ENCODE measurements at regions not wholly inside any gene's neighbourhood (a gene's known extent, or its start where the extent isn't known, plus 50 kb on each side); places are given as distances from the start of the nearest gene placed in this dataset.

DNA sequence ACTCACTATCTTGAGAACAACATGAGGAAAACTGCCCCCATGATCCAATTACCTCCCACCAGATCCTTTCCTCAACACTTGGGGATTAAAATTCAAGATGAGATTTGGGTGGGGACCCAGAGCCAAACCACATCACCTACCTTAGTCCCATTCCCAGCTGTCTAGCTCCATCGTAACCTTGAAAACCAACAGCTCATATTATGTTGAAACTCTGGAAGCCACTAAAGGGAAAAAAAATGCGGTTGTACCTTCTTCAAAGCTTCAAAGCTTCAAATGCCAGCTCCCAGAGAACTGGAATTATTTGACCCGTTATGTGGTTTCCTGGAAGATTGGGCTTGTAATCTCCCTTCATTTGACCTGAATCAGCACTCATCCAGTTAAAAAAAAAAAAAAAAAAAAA is 223.1 kb upstream of the GPC6 start:
- 76 to 86% methylated on average over 3 of the region's 3 CpGs for WGBS, 2 donors
- Histone ChIP-seq H3K36me3 (ENCODE audit: control insufficient read depth in 4 of 4, insufficient read depth in 4 of 4, low read length in 4 of 4) (no peaks in the 10 kb centered on the region), H3K4me3 (no peak overlapping the region), H3K4me1 (ENCODE audit: control insufficient read depth in 5 of 5, insufficient read depth in 5 of 5, low read length in 5 of 5) (no peaks in the 10 kb centered on the region), H3K9ac (ENCODE audit: insufficient read depth in 1 of 2, low read length in 2 of 2) (no peak overlapping the region), H3K27me3 (ENCODE audit: control insufficient read depth in 3 of 3, insufficient read depth in 3 of 3, low read length in 2 of 3) (no peaks in the 10 kb centered on the region), H3K9me3 (ENCODE audit: control insufficient read depth in 4 of 4, insufficient read depth in 3 of 4, low read length in 3 of 4) (peaks cover 0 to 8% (median 2%) of the 10 kb centered on the region in 4 donors), H3K27ac (ENCODE audit: low read depth in 1 of 2, low read length in 1 of 2) (no peak overlapping the region)
- ATAC-seq (ENCODE audit: insufficient read depth, low FRiP score) (no peak), DNase-seq (no peak)
- TF ChIP-seq CTCF (IDR thresholded peaks at IDR 0.05; ENCODE audit: control extremely low read depth, extremely low read depth) = no peak

GRCh38 chr13:93004919-93005318 is 221.7 kb upstream of the GPC6 start:
- Histone ChIP-seq H3K9ac (ENCODE audit: insufficient read depth in 1 of 2, low read length in 2 of 2) (no peak overlapping the region), H3K36me3 (ENCODE audit: control insufficient read depth in 4 of 4, insufficient read depth in 4 of 4, low read length in 4 of 4) (no peaks in the 10 kb centered on the region), H3K27ac (ENCODE audit: low read depth in 1 of 2, low read length in 1 of 2) (no peak overlapping the region), H3K9me3 (ENCODE audit: control insufficient read depth in 4 of 4, insufficient read depth in 3 of 4, low read length in 3 of 4) (peaks cover 0 to 5% (median 2%) of the 10 kb centered on the region in 4 donors), H3K27me3 (ENCODE audit: control insufficient read depth in 3 of 3, insufficient read depth in 3 of 3, low read length in 2 of 3) (no peaks in the 10 kb centered on the region), H3K4me3 (no peak overlapping the region), H3K4me1 (ENCODE audit: control insufficient read depth in 5 of 5, insufficient read depth in 5 of 5, low read length in 5 of 5) (no peaks in the 10 kb centered on the region)
- no peak for DNase-seq
- no peak for TF ChIP-seq CTCF (IDR thresholded peaks at IDR 0.05; ENCODE audit: control extremely low read depth, extremely low read depth)
- ATAC-seq (ENCODE audit: insufficient read depth, low FRiP score) = no peak

- DNase-seq (no peak), ATAC-seq (ENCODE audit: insufficient read depth, low FRiP score) (no peak)
- no peaks in the 10 kb centered on the region for H3K4me1 ChIP-seq (ENCODE audit: control insufficient read depth in 5 of 5, insufficient read depth in 5 of 5, low read length in 5 of 5)
- no peaks in the 10 kb centered on the region for H3K36me3 ChIP-seq (ENCODE audit: control insufficient read depth in 4 of 4, insufficient read depth in 4 of 4, low read length in 4 of 4)
- no peaks in the 10 kb centered on the region for H3K27me3 ChIP-seq (ENCODE audit: control insufficient read depth in 3 of 3, insufficient read depth in 3 of 3, low read length in 2 of 3)
- no peak overlapping the region for H3K4me3 ChIP-seq
- peaks cover 0 to 5% (median 2%) of the 10 kb centered on the region in 4 donors for H3K9me3 ChIP-seq (ENCODE audit: control insufficient read depth in 4 of 4, insufficient read depth in 3 of 4, low read length in 3 of 4)
- no peak overlapping the region for H3K9ac ChIP-seq (ENCODE audit: insufficient read depth in 1 of 2, low read length in 2 of 2)
- TF ChIP-seq CTCF (IDR thresholded peaks at IDR 0.05; ENCODE audit: control extremely low read depth, extremely low read depth) = no peak
- H3K27ac ChIP-seq (ENCODE audit: low read depth in 1 of 2, low read length in 1 of 2) = no peak overlapping the region
Observed at GRCh38 chr13:93007928-93008327, 218.7 kb upstream of the GPC6 start.

- no peak overlapping the region for H3K9ac ChIP-seq (ENCODE audit: insufficient read depth in 1 of 2, low read length in 2 of 2)
- ATAC-seq (ENCODE audit: insufficient read depth, low FRiP score) (no peak), DNase-seq (no peak)
- no peaks in the 10 kb centered on the region for H3K4me1 ChIP-seq (ENCODE audit: control insufficient read depth in 5 of 5, insufficient read depth in 5 of 5, low read length in 5 of 5)
- 67 to 90% methylated on average over 1 of the region's 1 CpG for WGBS, 2 donors
- H3K9me3 ChIP-seq (ENCODE audit: control insufficient read depth in 4 of 4, insufficient read depth in 3 of 4, low read length in 3 of 4) = peaks cover 0 to 5% (median 2%) of the 10 kb centered on the region in 4 donors
- no peaks in the 10 kb centered on the region for H3K27me3 ChIP-seq (ENCODE audit: control insufficient read depth in 3 of 3, insufficient read depth in 3 of 3, low read length in 2 of 3)
- no peak overlapping the region for H3K27ac ChIP-seq (ENCODE audit: low read depth in 1 of 2, low read length in 1 of 2)
- H3K36me3 ChIP-seq (ENCODE audit: control insufficient read depth in 4 of 4, insufficient read depth in 4 of 4, low read length in 4 of 4) = no peaks in the 10 kb centered on the region
- TF ChIP-seq CTCF (IDR thresholded peaks at IDR 0.05; ENCODE audit: control extremely low read depth, extremely low read depth) = no peak
- H3K4me3 ChIP-seq = no peak overlapping the region
Observed at GRCh38 chr13:93017493-93018112, 209.0 kb upstream of the GPC6 start.
